T-helper 17 cell (primary cell): ENCODE measurements at regions not wholly inside any gene's neighbourhood (a gene's known extent, or its start where the extent isn't known, plus 50 kb on each side); places are given as distances from the start of the nearest gene placed in this dataset.
A peak's percentile ranks its signal among the peaks of the same experiment; 100 is the strongest.

Experiments used
- ATAC-seq: fragments of 150-1000 bp; cut with Tn5 transposase; 2 replicates; pipeline ENCODE4 v1.10.0; 2021; ENCODE audit warnings: mild to moderate bottlenecking, moderate library complexity
- DNase-seq, 3 donors: peaks; one replicate each; pipeline versions ENCODE4 v3.0.0 to v3.0.0-alpha.2; 2020 to 2021
- H3K9me3 ChIP-seq: one replicate; pipeline ENCODE4 v1.7.0; 2013; ENCODE audit warnings: low read length, mild to moderate bottlenecking; ENCODE audit not compliant: control insufficient read depth, poor library complexity, severe bottlenecking
- H3K27ac Mint-ChIP-seq: one replicate; pipeline ENCODE4 v1.8.0; 2022; ENCODE audit warnings: mild to moderate bottlenecking, moderate library complexity, mixed read lengths
- H3K27me3 Mint-ChIP-seq: one replicate; pipeline ENCODE4 v1.8.0; 2022; ENCODE audit warnings: mixed read lengths
- H3K36me3 Mint-ChIP-seq: one replicate; pipeline ENCODE4 v1.8.0; 2022; ENCODE audit warnings: low read depth, mixed read lengths
- H3K4me1 Mint-ChIP-seq: one replicate; pipeline ENCODE4 v1.8.0; 2022; ENCODE audit warnings: mild to moderate bottlenecking, mixed read lengths
- H3K4me3 Mint-ChIP-seq: one replicate; pipeline ENCODE4 v1.8.0; 2022; ENCODE audit warnings: mild to moderate bottlenecking, moderate library complexity, mixed read lengths

DNA sequence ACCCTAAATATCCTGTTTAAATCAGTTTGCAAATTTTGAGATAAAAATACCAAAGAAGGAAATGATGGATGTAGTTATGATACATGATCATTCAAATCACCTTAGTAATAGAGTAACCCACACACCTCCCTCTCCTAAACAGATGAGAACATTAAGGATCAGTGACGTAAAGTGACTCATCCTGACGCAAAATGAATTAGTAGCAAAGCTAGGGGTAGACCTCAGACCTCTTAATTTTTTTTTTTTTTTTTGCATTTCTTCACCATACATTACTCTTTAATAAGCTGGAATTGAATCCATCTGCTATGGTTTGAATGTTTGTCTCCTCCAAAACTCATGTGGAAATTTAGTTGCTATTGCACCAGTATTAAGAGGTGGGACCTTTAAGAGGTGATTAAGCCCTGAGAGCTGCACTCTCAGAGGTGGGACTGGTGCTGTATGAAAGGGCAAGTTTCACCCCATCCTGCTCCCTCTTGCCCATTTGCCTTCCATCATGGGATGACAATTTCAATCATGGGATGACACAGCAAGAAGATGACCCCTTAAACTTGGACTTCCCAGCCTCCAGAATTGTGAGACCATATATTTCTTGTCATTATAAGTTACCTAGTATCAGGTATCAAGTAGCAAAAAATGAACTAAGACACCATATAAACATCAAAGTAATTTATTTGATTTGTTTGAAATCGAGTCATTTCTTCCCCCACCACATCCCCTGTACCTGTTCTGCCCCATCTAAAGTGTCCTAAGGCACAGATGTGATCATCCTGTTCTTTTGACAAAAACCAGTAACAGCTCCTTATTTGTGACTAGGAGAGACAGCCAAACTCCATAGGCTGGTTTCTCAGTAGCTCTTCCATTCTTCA, 114.6 kb upstream of the DUSP10 start:
- Mint-ChIP-seq H3K36me3 (peaks cover 2% of the 10 kb centered on the region), H3K4me1 (no peaks in the 10 kb centered on the region), H3K4me3 (no peak overlapping the region), H3K27ac (peak overlapping the region; percentile 16), H3K27me3 (peaks cover 4% of the 10 kb centered on the region)
- DNase-seq (no peak), ATAC-seq (no peak)
- H3K9me3 ChIP-seq, result no peaks in the 10 kb centered on the region

DNA sequence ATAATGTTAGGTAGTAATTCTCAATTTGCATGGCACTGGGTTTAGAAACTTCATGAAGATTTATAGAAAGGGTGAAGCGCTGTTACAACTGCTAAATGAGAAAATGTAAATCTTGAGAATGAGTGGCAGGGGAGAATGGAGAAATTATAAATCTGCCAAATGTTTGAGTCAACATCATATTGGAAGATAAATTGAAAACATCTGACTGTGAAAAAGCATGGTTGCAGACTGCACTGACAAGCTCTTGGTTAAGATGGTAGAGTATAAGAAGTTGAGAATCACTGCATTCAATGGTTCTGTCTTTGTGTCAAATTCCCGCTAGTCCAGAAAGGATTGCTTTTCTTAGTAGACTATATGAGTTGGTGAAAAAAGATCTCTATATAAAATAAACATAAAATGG, 113.3 kb upstream of the DUSP10 start:
- no peaks in the 10 kb centered on the region for H3K9me3 ChIP-seq
- H3K27ac Mint-ChIP-seq, result no peak overlapping the region
- no peak overlapping the region for H3K4me3 Mint-ChIP-seq
- DNase-seq (no peak), ATAC-seq (no peak)
- H3K27me3 Mint-ChIP-seq, result peaks cover 4% of the 10 kb centered on the region
- H3K4me1 Mint-ChIP-seq, result no peaks in the 10 kb centered on the region
- peaks cover 2% of the 10 kb centered on the region for H3K36me3 Mint-ChIP-seq

DNA sequence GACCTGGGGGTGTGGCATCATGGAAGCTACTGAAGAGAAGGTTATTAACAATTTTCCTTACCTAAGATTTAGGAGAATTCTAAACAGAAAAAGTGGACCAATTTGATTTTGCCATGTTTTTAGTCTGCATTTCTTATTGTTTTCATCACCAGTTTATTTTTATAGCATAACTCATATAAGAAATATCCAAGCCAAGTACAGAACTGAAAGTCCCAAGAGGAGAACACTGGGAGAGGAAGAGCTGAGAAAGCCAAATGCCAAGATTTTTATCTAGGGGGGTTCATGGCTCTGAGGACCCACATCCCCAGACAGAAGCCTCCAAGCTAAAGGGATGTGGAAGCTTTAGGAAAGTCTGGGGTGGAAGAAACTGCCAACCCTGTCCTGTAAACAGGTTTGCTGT, 109.4 kb upstream of the DUSP10 start:
- peaks cover 2% of the 10 kb centered on the region for H3K36me3 Mint-ChIP-seq
- H3K4me3 Mint-ChIP-seq, result no peak overlapping the region
- peaks cover 4% of the 10 kb centered on the region for H3K27me3 Mint-ChIP-seq
- H3K9me3 ChIP-seq, result no peaks in the 10 kb centered on the region
- ATAC-seq (no peak), DNase-seq (no peak)
- H3K27ac Mint-ChIP-seq, result no peak overlapping the region
- H3K4me1 Mint-ChIP-seq, result no peaks in the 10 kb centered on the region

DNA sequence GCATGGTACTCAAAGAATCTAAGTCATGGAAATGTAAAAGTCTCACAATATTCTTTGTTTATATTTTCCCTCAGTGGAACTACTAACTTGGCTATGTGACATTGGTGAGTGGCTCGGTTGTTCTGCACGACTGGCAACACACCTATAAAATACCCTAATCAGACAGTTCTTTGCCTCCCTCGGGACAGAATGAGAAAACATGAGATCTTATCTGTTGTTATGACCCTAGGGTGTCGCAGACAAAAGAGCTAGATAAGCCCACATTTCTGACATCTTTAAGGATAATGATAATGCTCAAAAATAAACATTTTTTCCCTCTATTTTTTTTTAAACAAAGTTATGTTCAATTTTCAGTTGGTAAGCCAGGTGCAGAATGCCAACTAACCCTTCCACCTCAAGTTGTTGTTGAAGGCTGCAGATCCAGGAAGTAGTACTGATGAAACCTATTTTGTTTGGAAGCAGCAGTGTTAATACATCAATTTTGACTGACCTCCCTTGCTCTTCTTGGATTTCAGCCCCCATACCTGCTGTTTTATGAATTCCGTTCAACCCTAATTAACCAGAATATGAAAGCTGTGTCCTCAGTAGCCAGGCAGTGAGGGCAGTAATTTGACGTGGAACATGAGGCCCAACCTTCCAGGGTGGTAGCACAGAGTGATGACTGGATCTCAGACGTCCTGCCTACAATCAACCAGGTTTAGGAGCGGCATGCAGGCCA, 108.7 kb upstream of the DUSP10 start:
- Mint-ChIP-seq H3K36me3 (peaks cover 2% of the 10 kb centered on the region), H3K4me1 (no peaks in the 10 kb centered on the region), H3K4me3 (no peak overlapping the region), H3K27me3 (peaks cover 4% of the 10 kb centered on the region), H3K27ac (no peak overlapping the region)
- no peak for ATAC-seq
- no peaks in the 10 kb centered on the region for H3K9me3 ChIP-seq
- no peak for DNase-seq

DNA sequence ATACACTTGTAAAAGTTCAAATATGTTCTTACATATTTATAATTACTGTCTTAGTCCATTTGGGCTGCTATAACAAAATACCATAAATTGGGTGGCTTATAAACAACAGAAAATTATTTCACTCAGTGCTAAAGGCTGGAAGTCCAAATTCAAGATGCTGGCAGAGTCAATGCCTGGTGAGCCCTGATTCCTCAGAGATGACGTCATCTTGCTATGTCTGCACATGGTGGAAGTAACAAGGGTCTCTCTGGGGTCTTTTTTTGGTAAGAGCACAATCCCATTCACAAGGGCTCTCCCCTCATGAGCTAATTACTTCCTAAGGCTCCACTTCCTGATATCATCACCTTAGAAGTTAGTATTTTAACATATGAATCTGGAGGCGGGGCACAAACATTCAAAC, 108.0 kb upstream of the DUSP10 start:
- ATAC-seq (no peak), DNase-seq (no peak)
- no peaks in the 10 kb centered on the region for H3K9me3 ChIP-seq
- no peak overlapping the region for H3K27ac Mint-ChIP-seq
- H3K36me3 Mint-ChIP-seq, result peaks cover 2% of the 10 kb centered on the region
- peaks cover 4% of the 10 kb centered on the region for H3K27me3 Mint-ChIP-seq
- no peaks in the 10 kb centered on the region for H3K4me1 Mint-ChIP-seq
- no peak overlapping the region for H3K4me3 Mint-ChIP-seq

DNA sequence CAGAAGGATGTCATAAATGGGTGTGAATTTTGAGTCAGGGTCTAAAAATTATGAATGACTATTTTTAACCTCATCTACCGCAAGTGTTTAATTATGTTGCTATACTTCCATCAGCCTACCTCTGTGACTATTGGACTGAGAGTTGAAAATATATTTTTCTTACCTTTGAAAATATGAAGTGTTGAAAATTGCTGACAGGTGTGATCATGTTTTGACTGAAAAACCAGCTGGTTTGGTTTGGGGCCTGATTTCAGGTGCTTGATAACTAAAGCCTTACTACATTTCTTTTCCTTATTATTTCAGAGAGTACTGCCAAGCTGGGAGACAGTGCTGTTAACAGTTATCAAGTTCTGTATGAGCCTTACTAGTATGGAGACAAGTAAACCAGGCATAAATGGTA, 107.2 kb upstream of the DUSP10 start:
- no peaks in the 10 kb centered on the region for H3K9me3 ChIP-seq
- Mint-ChIP-seq H3K4me3 (no peak overlapping the region), H3K4me1 (no peaks in the 10 kb centered on the region), H3K27me3 (peaks cover 4% of the 10 kb centered on the region), H3K36me3 (no peaks in the 10 kb centered on the region), H3K27ac (no peak overlapping the region)
- ATAC-seq (no peak), DNase-seq (no peak)

DNA sequence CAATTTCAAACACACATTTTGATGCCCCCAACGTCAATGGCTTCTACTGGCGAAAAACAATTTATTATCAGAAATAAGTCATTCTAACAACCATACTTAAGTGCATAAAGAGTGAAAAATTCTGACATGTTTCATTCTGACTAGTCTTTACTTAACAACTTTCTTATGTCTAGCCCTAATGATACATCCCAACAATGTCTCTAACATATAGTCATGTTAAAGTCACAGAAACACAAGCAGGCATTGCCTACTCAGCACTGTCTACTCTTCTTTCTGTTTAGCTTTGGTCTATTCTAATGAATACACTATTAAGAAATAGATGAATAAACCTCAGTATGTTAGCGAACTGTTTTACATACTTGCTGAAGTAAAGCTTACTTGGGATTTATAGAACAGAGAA, 105.8 kb upstream of the DUSP10 start:
- Mint-ChIP-seq H3K36me3 (no peaks in the 10 kb centered on the region), H3K27me3 (no peaks in the 10 kb centered on the region), H3K27ac (no peak overlapping the region), H3K4me3 (no peak overlapping the region), H3K4me1 (no peaks in the 10 kb centered on the region)
- DNase-seq (no peak), ATAC-seq (no peak)
- no peaks in the 10 kb centered on the region for H3K9me3 ChIP-seq

DNA sequence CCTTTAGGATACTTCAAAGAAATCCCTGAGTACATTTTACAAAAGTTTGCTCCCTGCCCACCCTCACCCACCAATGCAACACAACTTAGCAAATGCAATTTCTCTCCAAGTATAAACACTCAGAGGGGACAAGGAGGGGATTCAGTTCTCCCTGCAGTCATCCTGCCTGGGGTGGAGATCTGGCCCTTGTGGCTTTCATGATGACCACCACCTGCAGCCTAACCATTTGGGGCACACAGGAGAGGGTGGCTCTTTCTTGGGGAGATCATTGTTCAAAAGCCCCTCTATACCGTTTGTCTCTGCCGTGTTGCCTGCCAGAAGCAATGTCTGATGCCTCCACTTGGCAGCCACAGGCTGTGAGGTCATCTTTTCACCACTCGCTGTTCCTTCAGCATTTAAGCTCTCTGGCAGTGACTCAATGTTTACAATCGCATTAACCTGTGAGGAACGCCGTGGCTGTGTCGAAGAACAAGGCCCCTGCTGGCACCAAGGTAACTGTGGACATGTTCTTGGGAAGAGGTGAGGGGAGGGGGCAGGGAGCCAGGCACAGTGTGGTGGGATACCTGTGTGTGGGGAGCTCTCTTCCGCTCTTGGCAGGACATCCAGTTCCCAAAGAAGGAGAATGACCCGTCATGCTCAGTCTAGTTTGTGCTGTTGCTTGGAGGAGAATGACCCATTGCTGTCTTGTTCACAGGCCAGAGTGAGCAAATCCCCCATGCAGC, 103.9 kb upstream of the DUSP10 start:
- peaks cover 1% of the 10 kb centered on the region for H3K27me3 Mint-ChIP-seq
- H3K4me1 Mint-ChIP-seq, result peaks cover 5% of the 10 kb centered on the region
- H3K27ac Mint-ChIP-seq, result no peak overlapping the region
- no peak overlapping the region for H3K4me3 Mint-ChIP-seq
- ATAC-seq (no peak), DNase-seq (no peak)
- H3K9me3 ChIP-seq, result no peaks in the 10 kb centered on the region
- peaks cover 2% of the 10 kb centered on the region for H3K36me3 Mint-ChIP-seq

DNA sequence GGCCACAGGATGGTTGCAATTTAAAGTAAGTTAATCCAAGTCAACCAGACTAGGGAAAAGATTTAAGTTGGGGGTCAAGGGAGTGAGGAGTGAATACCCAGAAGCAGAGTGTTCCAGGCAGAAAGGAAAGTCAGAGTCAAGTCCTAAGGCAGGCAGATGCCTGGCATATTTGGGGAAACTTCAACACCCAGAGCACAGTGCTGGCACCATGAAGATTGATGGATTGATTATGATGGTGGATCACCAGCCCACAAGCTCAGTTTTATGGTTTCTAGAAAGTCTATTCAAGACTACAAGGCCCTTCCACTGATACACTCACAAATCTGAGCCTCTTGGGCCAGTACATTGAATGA, 100.1 kb upstream of the DUSP10 start:
- Mint-ChIP-seq H3K4me3 (no peak overlapping the region), H3K27ac (no peak overlapping the region), H3K36me3 (peaks cover 5% of the 10 kb centered on the region), H3K4me1 (peaks cover 24% of the 10 kb centered on the region), H3K27me3 (peaks cover 12% of the 10 kb centered on the region)
- ATAC-seq (no peak), DNase-seq (no peak)
- no peaks in the 10 kb centered on the region for H3K9me3 ChIP-seq

DNA sequence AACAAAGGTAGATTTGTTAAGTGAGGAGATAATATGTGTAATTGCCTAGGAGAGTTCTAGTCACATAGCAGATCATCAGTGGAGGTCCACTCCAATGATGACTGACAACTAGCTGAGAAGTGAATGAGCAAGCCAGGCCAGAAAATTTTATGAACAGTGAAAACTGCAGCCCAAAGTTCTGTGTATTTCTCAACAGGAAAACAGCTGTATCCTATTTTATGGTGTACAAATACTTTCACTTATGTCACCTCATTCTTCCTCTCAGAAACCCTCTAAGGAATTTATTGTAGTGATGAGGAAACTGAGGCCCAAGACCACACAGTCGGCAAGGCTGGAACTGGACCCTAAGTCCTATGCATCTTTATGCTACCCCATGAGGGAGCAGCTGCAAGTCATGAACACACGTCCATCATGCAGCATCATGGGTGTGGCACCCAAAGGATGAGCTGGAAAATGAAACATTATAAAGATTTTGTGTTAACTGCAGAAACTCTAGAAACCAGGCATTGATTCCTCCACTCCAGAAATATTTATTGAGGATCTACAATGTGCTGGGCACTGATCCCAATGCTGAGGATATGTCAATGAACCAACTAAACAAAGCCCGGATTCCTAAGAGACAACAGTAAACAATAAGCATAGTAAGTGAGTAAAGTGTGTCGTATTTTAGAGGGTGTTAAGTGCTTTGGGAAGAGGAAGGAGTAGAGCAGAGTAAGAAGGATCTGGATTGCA, 99.5 kb upstream of the DUSP10 start:
- DNase-seq (no peak), ATAC-seq (no peak)
- peaks cover 5% of the 10 kb centered on the region for H3K36me3 Mint-ChIP-seq
- H3K4me1 Mint-ChIP-seq, result peaks cover 26% of the 10 kb centered on the region
- no peak overlapping the region for H3K27ac Mint-ChIP-seq
- no peak overlapping the region for H3K4me3 Mint-ChIP-seq
- H3K9me3 ChIP-seq, result no peaks in the 10 kb centered on the region
- peaks cover 14% of the 10 kb centered on the region for H3K27me3 Mint-ChIP-seq

DNA sequence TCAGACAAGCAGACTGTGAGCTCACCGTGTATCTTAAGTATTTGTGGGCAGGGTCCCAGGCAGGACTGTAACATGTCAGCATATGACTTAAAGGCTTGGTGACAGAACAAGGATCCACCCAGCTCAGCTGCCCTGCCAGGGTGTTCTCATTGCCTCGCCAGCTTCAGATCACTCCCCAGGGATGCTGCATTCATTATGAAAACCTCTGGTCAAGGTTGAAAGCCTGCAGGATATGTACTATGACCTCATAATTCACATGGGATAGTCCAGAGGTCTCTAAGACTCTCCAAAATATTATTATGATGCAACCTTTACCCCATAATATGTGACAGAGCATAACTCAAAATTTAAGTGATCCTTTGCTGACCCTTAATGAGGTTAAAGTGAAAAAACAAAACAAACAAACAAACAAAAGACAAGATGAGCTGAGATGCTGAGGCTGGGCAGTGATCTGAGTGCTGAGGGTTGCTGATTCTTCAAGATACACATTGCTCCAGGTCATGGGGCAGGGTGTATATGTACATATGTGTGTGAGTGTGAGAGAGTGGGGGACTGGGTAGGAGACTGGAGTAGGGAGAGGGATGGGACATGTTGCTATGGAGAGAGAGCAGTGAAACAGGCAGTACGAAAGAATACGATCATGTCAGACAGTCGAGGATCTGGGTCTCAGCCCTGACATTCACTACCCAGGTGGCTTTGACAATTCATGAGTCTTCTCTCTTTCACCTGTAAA, 98.8 kb upstream of the DUSP10 start:
- ATAC-seq (no peak), DNase-seq (no peak)
- Mint-ChIP-seq H3K36me3 (peaks cover 5% of the 10 kb centered on the region), H3K27ac (no peak overlapping the region), H3K4me3 (no peak overlapping the region), H3K4me1 (peaks cover 26% of the 10 kb centered on the region), H3K27me3 (peaks cover 21% of the 10 kb centered on the region)
- H3K9me3 ChIP-seq, result no peaks in the 10 kb centered on the region

DNA sequence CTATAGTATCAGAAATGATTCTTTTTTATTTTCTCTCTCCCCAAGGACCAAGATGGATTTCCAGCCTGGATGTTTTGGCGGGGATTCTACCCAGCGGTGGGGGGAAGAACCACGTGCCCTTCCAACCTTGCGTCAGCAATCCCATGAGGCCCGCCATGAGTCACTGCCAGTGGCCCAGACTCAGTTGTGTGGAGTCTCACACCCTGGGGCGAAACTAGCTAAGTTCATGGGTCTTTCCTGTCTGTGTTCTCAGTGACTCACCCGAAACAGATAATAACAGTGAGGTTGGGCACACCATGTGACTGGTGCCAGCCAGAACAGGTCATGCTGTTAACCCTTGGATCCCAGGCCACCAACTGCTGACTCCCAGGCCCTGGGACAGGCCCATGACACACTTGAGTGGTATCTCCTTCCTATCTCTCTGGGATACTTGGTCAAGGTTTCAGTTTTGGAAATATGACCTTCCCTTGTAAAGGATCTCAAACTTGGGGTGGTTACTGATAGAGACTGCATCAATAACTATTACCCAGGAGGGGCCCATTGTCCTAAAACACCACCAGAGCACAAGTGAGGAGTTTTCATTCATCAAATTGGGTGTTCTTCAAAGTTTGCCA, 98.0 kb upstream of the DUSP10 start:
- DNase-seq (peak in 1 of 3 donors; percentile 16), ATAC-seq (peak; percentile 87)
- Mint-ChIP-seq H3K27me3 (peaks cover 23% of the 10 kb centered on the region), H3K4me1 (peaks cover 26% of the 10 kb centered on the region), H3K36me3 (peaks cover 5% of the 10 kb centered on the region), H3K4me3 (no peak overlapping the region), H3K27ac (no peak overlapping the region)
- H3K9me3 ChIP-seq, result no peaks in the 10 kb centered on the region
